BLaER1 treated with 17β-estradiol and CSF1 and Interleukin-3, amounts not matched to agents 10 nM and 100 nM (cell line): ENCODE measurements at regions not wholly inside any gene's neighbourhood (a gene's known extent, or its start where the extent isn't known, plus 50 kb on each side); places are given as distances from the start of the nearest gene placed in this dataset.
"Not testable (repeated sequence)": the region's sequence is repeated elsewhere in the genome, so short reads cannot be mapped to it uniquely, and the experiment has no call there.

Experiments used
- H3K27ac ChIP-seq, 11 experiments: shearing (Covaris generic); formaldehyde crosslinking; 2 replicates each; pipeline ENCODE4 v1.8.1; 2022
- H3K27me3 ChIP-seq, 11 experiments: shearing (Covaris generic); formaldehyde crosslinking; 2 replicates each; pipeline ENCODE4 v1.8.1; 2022
- H3K36me3 ChIP-seq, 11 experiments: shearing (Covaris generic); formaldehyde crosslinking; 2 replicates each; pipeline ENCODE4 v1.8.1; 2022
- H3K4me1 ChIP-seq, 10 experiments: shearing (Covaris generic); formaldehyde crosslinking; 2 replicates each; pipeline ENCODE4 v1.8.1; 2022
- H3K4me2 ChIP-seq, 11 experiments: shearing (Covaris generic); formaldehyde crosslinking; 2 replicates each; pipeline ENCODE4 v1.8.1; 2022
- H3K4me3 ChIP-seq, 10 experiments: shearing (Covaris generic); formaldehyde crosslinking; 2 replicates each; pipeline ENCODE4 v1.8.1; 2022
- H3K9ac ChIP-seq, 11 experiments: shearing (Covaris generic); formaldehyde crosslinking; 2 replicates each; pipeline ENCODE4 v1.8.1; 2022
- H3K9me3 ChIP-seq, 11 experiments: shearing (Covaris generic); formaldehyde crosslinking; replicated peaks in 1 of 11; 2 replicates each; pipeline ENCODE4 v1.8.1; 2022
- H4K20me1 ChIP-seq, 11 experiments: shearing (Covaris generic); formaldehyde crosslinking; 2 replicates each; pipeline ENCODE4 v1.8.1; 2022
- Cebpa-rat ChIP-seq, 11 experiments: shearing (Covaris generic); IDR thresholded peaks; 2 replicates each; pipeline ENCODE4 v1.8.1; 2022

- TF ChIP-seq Cebpa-rat (IDR thresholded peaks at IDR 0.05): no peak
- H3K36me3 ChIP-seq: no peaks in the 10 kb centered on the region
- H3K27me3 ChIP-seq: no peaks in the 10 kb centered on the region
- peaks cover 0 to 3% (median 0%) of the 10 kb centered on the region in 10 experiments; a peak in 1 of 20 replicates for H3K4me1 ChIP-seq
- no peak overlapping the region for H3K4me3 ChIP-seq
- no peaks in the 10 kb centered on the region for H3K9me3 ChIP-seq
- H3K9ac ChIP-seq: no peak overlapping the region
- H4K20me1 ChIP-seq: no peaks in the 10 kb centered on the region
- no peak overlapping the region for H3K4me2 ChIP-seq
- H3K27ac ChIP-seq: no peak overlapping the region
Measured at GRCh38 chr3:170700054-170700404, 114.2 kb upstream of the SLC7A14 start.

GRCh38 chr3:170699158-170700053, 113.5 kb upstream of the SLC7A14 start:
- Histone ChIP-seq H3K36me3 (no peaks in the 10 kb centered on the region), H3K4me3 (no peak overlapping the region)

GRCh38 chr3:170697908-170698307, 112.0 kb upstream of the SLC7A14 start:
- no peak overlapping the region for H3K4me2 ChIP-seq

More at GRCh38 chr3:170699158-170700053, 113.5 kb upstream of the SLC7A14 start:
- TF ChIP-seq Cebpa-rat (IDR thresholded peaks at IDR 0.05): no peak
- no peak overlapping the region for H3K4me2 ChIP-seq
- H3K4me1 ChIP-seq: peaks cover 0 to 3% (median 0%) of the 10 kb centered on the region in 10 experiments; a peak in 1 of 20 replicates
- H3K9ac ChIP-seq: no peak overlapping the region
- no peaks in the 10 kb centered on the region for H4K20me1 ChIP-seq
- no peak overlapping the region for H3K27ac ChIP-seq
- H3K27me3 ChIP-seq: no peaks in the 10 kb centered on the region
- H3K9me3 ChIP-seq: no peaks in the 10 kb centered on the region

GRCh38 chr3:170697131-170697530, 111.3 kb upstream of the SLC7A14 start:
- H3K27ac ChIP-seq: no peak overlapping the region
- no peaks in the 10 kb centered on the region for H3K27me3 ChIP-seq

More at GRCh38 chr3:170697908-170698307, 112.0 kb upstream of the SLC7A14 start:
- H3K36me3 ChIP-seq: no peaks in the 10 kb centered on the region
- no peak for TF ChIP-seq Cebpa-rat (IDR thresholded peaks at IDR 0.05)
- peaks cover 0 to 3% (median 0%) of the 10 kb centered on the region in 10 experiments; a peak in 1 of 20 replicates for H3K4me1 ChIP-seq
- H3K4me3 ChIP-seq: no peak overlapping the region
- H3K27me3 ChIP-seq: no peaks in the 10 kb centered on the region
- H4K20me1 ChIP-seq: no peaks in the 10 kb centered on the region
- H3K27ac ChIP-seq: no peak overlapping the region
- H3K9ac ChIP-seq: no peak overlapping the region
- H3K9me3 ChIP-seq: no peaks in the 10 kb centered on the region

GRCh38 chr3:170695486-170696064, 109.7 kb upstream of the SLC7A14 start:
- Histone ChIP-seq H3K4me2 (no peak overlapping the region), H3K4me3 (no peak overlapping the region), H3K27ac (no peak overlapping the region), H3K9me3 (no peaks in the 10 kb centered on the region), H3K4me1 (peaks cover 0 to 3% (median 0%) of the 10 kb centered on the region in 10 experiments; a peak in 1 of 20 replicates), H3K36me3 (no peaks in the 10 kb centered on the region), H3K27me3 (no peaks in the 10 kb centered on the region), H4K20me1 (no peaks in the 10 kb centered on the region), H3K9ac (no peak overlapping the region)
- no peak for TF ChIP-seq Cebpa-rat (IDR thresholded peaks at IDR 0.05)

More at GRCh38 chr3:170697131-170697530, 111.3 kb upstream of the SLC7A14 start:
- peaks cover 0 to 3% (median 0%) of the 10 kb centered on the region in 10 experiments; a peak in 1 of 20 replicates for H3K4me1 ChIP-seq
- no peak overlapping the region for H3K9ac ChIP-seq
- no peak overlapping the region for H3K4me3 ChIP-seq
- H4K20me1 ChIP-seq: no peaks in the 10 kb centered on the region
- no peaks in the 10 kb centered on the region for H3K36me3 ChIP-seq
- H3K4me2 ChIP-seq: no peak overlapping the region
- TF ChIP-seq Cebpa-rat (IDR thresholded peaks at IDR 0.05): no peak
- no peaks in the 10 kb centered on the region for H3K9me3 ChIP-seq

GRCh38 chr3:170692720-170693119, 106.8 kb upstream of the SLC7A14 start:
- TF ChIP-seq Cebpa-rat (IDR thresholded peaks at IDR 0.05): no peak
- Histone ChIP-seq H3K27me3 (no peaks in the 10 kb centered on the region), H3K4me2 (no peak overlapping the region), H3K4me3 (no peak overlapping the region), H3K4me1 (peaks cover 0 to 1% (median 0%) of the 10 kb centered on the region in 10 experiments; a peak in 1 of 20 replicates), H4K20me1 (no peaks in the 10 kb centered on the region), H3K36me3 (no peaks in the 10 kb centered on the region), H3K27ac (no peak overlapping the region), H3K9me3 (no peaks in the 10 kb centered on the region), H3K9ac (no peak overlapping the region)

- Histone ChIP-seq H3K9me3 (no peaks in the 10 kb centered on the region), H3K4me1 (no peaks in the 10 kb centered on the region), H4K20me1 (no peaks in the 10 kb centered on the region), H3K4me3 (no peak overlapping the region), H3K27me3 (no peaks in the 10 kb centered on the region), H3K27ac (no peak overlapping the region), H3K4me2 (no peak overlapping the region), H3K36me3 (no peaks in the 10 kb centered on the region), H3K9ac (no peak overlapping the region)
- TF ChIP-seq Cebpa-rat (IDR thresholded peaks at IDR 0.05): no peak
Measured at GRCh38 chr3:170690661-170690981, 104.7 kb upstream of the SLC7A14 start.

- H4K20me1 ChIP-seq: no peaks in the 10 kb centered on the region
- no peak for TF ChIP-seq Cebpa-rat (IDR thresholded peaks at IDR 0.05)
- no peak overlapping the region for H3K4me2 ChIP-seq
- no peak overlapping the region for H3K27ac ChIP-seq
- H3K4me3 ChIP-seq: no peak overlapping the region
- H3K9ac ChIP-seq: no peak overlapping the region
- H3K27me3 ChIP-seq: no peaks in the 10 kb centered on the region
- no peaks in the 10 kb centered on the region for H3K36me3 ChIP-seq
- H3K4me1 ChIP-seq: no peaks in the 10 kb centered on the region
- no peaks in the 10 kb centered on the region for H3K9me3 ChIP-seq
Measured at GRCh38 chr3:170689893-170690660, 104.2 kb upstream of the SLC7A14 start.

GRCh38 chr3:170689296-170689829, 103.5 kb upstream of the SLC7A14 start:
- H3K9me3 ChIP-seq: no peaks in the 10 kb centered on the region
- no peaks in the 10 kb centered on the region for H3K4me1 ChIP-seq
- H3K27ac ChIP-seq: no peak overlapping the region
- no peak overlapping the region for H3K9ac ChIP-seq
- H3K4me2 ChIP-seq: no peak overlapping the region
- H3K27me3 ChIP-seq: no peaks in the 10 kb centered on the region
- no peak overlapping the region for H3K4me3 ChIP-seq
- H4K20me1 ChIP-seq: no peaks in the 10 kb centered on the region
- TF ChIP-seq Cebpa-rat (IDR thresholded peaks at IDR 0.05): no peak
- no peaks in the 10 kb centered on the region for H3K36me3 ChIP-seq

- H3K36me3 ChIP-seq, H3K9me3 ChIP-seq, H3K4me2 ChIP-seq, H3K27me3 ChIP-seq, H3K4me3 ChIP-seq, H4K20me1 ChIP-seq, H3K9ac ChIP-seq, H3K4me1 ChIP-seq, H3K27ac ChIP-seq: not testable (repeated sequence)
Measured at GRCh38 chr3:170688222-170688621, 102.3 kb upstream of the SLC7A14 start.
